K562 (cell line): ENCODE measurements at regions not wholly inside any gene's neighbourhood (a gene's known extent, or its start where the extent isn't known, plus 50 kb on each side); places are given as distances from the start of the nearest gene placed in this dataset.

Experiments used
- ATAC-seq: fragments of 200-7000 bp; cut with Tn5 transposase; 3 replicates; pipeline ENCODE4 v1.9.1; 2020; ENCODE audit warnings: moderate library complexity
- BruUV-seq: library from RNA; stranded (reverse); fragments of 400-500 nt; replicated peaks from 2 replicates; lab custom pipeline; 2021; lab: Mats Ljungman, UMichigan
- CTCF ChIA-PET: fragments of 300-600 bp; formaldehyde crosslinking; extraction: SDS; loops from one replicate; lab custom pipeline; 2021; ENCODE audit warnings: low intra/inter-chr PET ratio; lab: Yijun Ruan, JAX
- POLR2A ChIA-PET: fragments of 300-600, 350-650 bp; sonication (Branson Sonifier 250); formaldehyde crosslinking; extraction: SDS; loops from one replicate; lab custom pipeline; 2021; ENCODE audit warnings: antibody characterized with exemption, inconsistent platforms; lab: Yijun Ruan, JAX
- DNase-seq, 4 experiments: peaks; one replicate each; pipeline versions ENCODE4 v3.0.0 to v3.0.0-alpha.2; 2011 to 2018; ENCODE audit warnings: low spot score in 3 of 4, mixed read lengths in 3 of 4; ENCODE audit errors: extremely low read depth in 1 of 4
- FAIRE-seq: peaks from 2 replicates; lab custom pipeline; 2011; peaks lifted over from hg19 to GRCh38; lab: Jason Lieb, UNC
- H2AFZ ChIP-seq: 2 replicates; pipeline ENCODE4 v1.6.0; 2011; ENCODE audit warnings: low read depth, low read length, control low read depth, inconsistent platforms
- H3K27ac ChIP-seq: fragments of 200-600 bp; 3 replicates; pipeline ENCODE4 v1.8.0; 2011; ENCODE audit warnings: low read depth, mild to moderate bottlenecking, control low read depth, inconsistent platforms, low read length, moderate library complexity, mixed read lengths; ENCODE audit errors: extremely low read depth
- H3K27me3 ChIP-seq, 2 experiments: fragments of 300-600 bp in 1 of 2; 2 replicates in 1 of 2; 3 replicates in 1 of 2; pipeline versions ENCODE4 v1.6.0 to v1.8.0; 2011; ENCODE audit warnings: inconsistent platforms in 2 of 2, low read length in 2 of 2, mild to moderate bottlenecking in 1 of 2, mixed read lengths in 1 of 2, moderate library complexity in 1 of 2; ENCODE audit not compliant: control insufficient read depth in 2 of 2, insufficient read depth in 2 of 2
- H3K36me3 ChIP-seq: fragments of 300-600 bp; 3 replicates; pipeline ENCODE4 v1.8.0; 2011; ENCODE audit warnings: mild to moderate bottlenecking, low read length, inconsistent platforms; ENCODE audit not compliant: control insufficient read depth, insufficient read depth
- H3K4me1 ChIP-seq, 2 experiments: fragments of 200-600 bp in 1 of 2; replicated peaks in 1 of 2; 2 replicates in 1 of 2; 3 replicates in 1 of 2; pipeline versions ENCODE4 v1.5.1 to v1.8.0; 2011; ENCODE audit warnings: inconsistent platforms in 2 of 2, low read length in 2 of 2, mild to moderate bottlenecking in 1 of 2, mixed read lengths in 1 of 2, moderate library complexity in 1 of 2; ENCODE audit not compliant: control insufficient read depth in 2 of 2, insufficient read depth in 2 of 2
- H3K4me2 ChIP-seq: 2 replicates; pipeline ENCODE4 v1.6.1; 2011; ENCODE audit warnings: low read length, control low read depth, inconsistent platforms, mixed read lengths; ENCODE audit not compliant: insufficient read depth
- H3K4me3 ChIP-seq: fragments of 200-600 bp; sonication (generic), shearing (Covaris generic); 2 replicates; pipeline ENCODE4 v1.5.1; 2016; ENCODE audit warnings: control low read depth, inconsistent platforms
- H3K79me2 ChIP-seq: fragments of 200-600 bp; 3 replicates; pipeline ENCODE4 v1.8.0; 2011; ENCODE audit warnings: low read length, inconsistent platforms; ENCODE audit not compliant: control insufficient read depth, insufficient read depth
- H3K9ac ChIP-seq, 2 experiments: 2 replicates each; pipeline versions ENCODE4 v1.6.0 to v1.6.1; 2011; ENCODE audit warnings: low read depth in 2 of 2, low read length in 2 of 2, control low read depth in 1 of 2, inconsistent platforms in 1 of 2, mild to moderate bottlenecking in 1 of 2, mixed read lengths in 1 of 2; ENCODE audit not compliant: insufficient read depth in 1 of 2
- H3K9me1 ChIP-seq: one replicate; pipeline ENCODE4 v1.6.0; 2011; ENCODE audit warnings: inconsistent platforms, mild to moderate bottlenecking, low read length, moderate library complexity; ENCODE audit not compliant: control insufficient read depth, insufficient read depth
- H3K9me3 ChIP-seq: replicated peaks from 2 replicates; pipeline ENCODE4 v1.5.1; 2011; ENCODE audit warnings: low read depth, low read length, inconsistent platforms; ENCODE audit not compliant: control insufficient read depth, insufficient read depth
- H4K20me1 ChIP-seq: replicated peaks from 2 replicates; pipeline ENCODE4 v1.6.1; 2011; ENCODE audit warnings: low read length, inconsistent platforms, mixed read lengths; ENCODE audit not compliant: control insufficient read depth, insufficient read depth
- C11orf30 ChIP-seq: fragments of 450-650 bp; IDR thresholded peaks from 2 replicates; pipeline ENCODE4 v1.6.1; 2016; ENCODE audit warnings: low read depth, mild to moderate bottlenecking
- GABPB2 ChIP-seq: fragments of 250-450 bp; sonication (Bioruptor Pico); conservative IDR thresholded peaks from 2 replicates; pipeline ENCODE4 v1.5.1; 2021; ENCODE audit warnings: mild to moderate bottlenecking
- GATAD2A ChIP-seq: fragments of 450-650 bp; IDR thresholded peaks from 2 replicates; pipeline ENCODE4 v1.6.1; 2017
- KAT2B ChIP-seq: IDR thresholded peaks from one replicate; pipeline ENCODE4 v1.6.1; 2012; ENCODE audit warnings: low read depth, mild to moderate bottlenecking, control low read depth, inconsistent platforms, low read length, moderate library complexity
- MAFF ChIP-seq: IDR thresholded peaks from 2 replicates; pipeline ENCODE4 v1.6.1; 2012; ENCODE audit warnings: low read length, improper control_type of control experiment
- MCM7 ChIP-seq, 2 experiments: fragments of 450-650 bp; IDR thresholded peaks; 2 replicates each; pipeline ENCODE4 v1.6.1; 2016 to 2018
- NR0B1 ChIP-seq: fragments of 450-650 bp; IDR thresholded peaks from one replicate; pipeline ENCODE4 v1.6.1; 2018; ENCODE audit warnings: mild to moderate bottlenecking, moderate library complexity; ENCODE audit not compliant: partially characterized antibody
- PHB2 ChIP-seq: fragments of 450-650 bp; IDR thresholded peaks from 2 replicates; pipeline ENCODE4 v1.6.1; 2017; ENCODE audit warnings: low read depth
- RFX7 ChIP-seq: fragments of 250-450 bp; sonication (Bioruptor Pico); IDR thresholded peaks from 2 replicates; pipeline ENCODE4 v1.5.1; 2021; ENCODE audit warnings: mild to moderate bottlenecking
- TCF3 ChIP-seq: sonication (generic); formaldehyde crosslinking; IDR thresholded peaks from 2 replicates; pipeline ENCODE4 v1.4.0; 2020; ENCODE audit warnings: mild to moderate bottlenecking, missing genetic modification reagents
- VEZF1 ChIP-seq: fragments of 200-800 bp; sonication (Bioruptor generic); IDR thresholded peaks from 2 replicates; pipeline ENCODE4 v1.6.1; 2017; ENCODE audit warnings: missing genetic modification characterization, missing compliant biosample characterization
- ZNF316 ChIP-seq: fragments of 450-650 bp; IDR thresholded peaks from 2 replicates; pipeline ENCODE4 v1.6.1; 2016
- ZNF785 ChIP-seq: fragments of 250-450 bp; sonication (Bioruptor Pico); IDR thresholded peaks from 2 replicates; pipeline ENCODE4 v1.4.0; 2020; ENCODE audit warnings: mild to moderate bottlenecking
- WGBS: fragments of 100-300 bp; shearing (Covaris generic); methylation state at CpG from one replicate; pipeline ENCODE4 v1.1.6; 2016; ENCODE audit warnings: low coverage, mixed read lengths; ENCODE audit not compliant: insufficient coverage; ENCODE audit errors: missing lambda C conversion rate; 5-methylcytosine and 5-hydroxymethylcytosine counted together
- in situ Hi-C: fragments of 300-500 bp; cut with MboI; formaldehyde crosslinking; loops from 4 replicates; pipeline ENCODE4 v1.15.0; 2018; ENCODE audit warnings: inconsistent platforms, mixed read lengths
- intact Hi-C: fragments of 100-400 bp; cut with micrococcal nuclease; formaldehyde crosslinking; loops from 2 replicates; pipeline ENCODE4 v1.14.2; 2022
- TF ChIP-seq, protein P1 (sequence below): fragments of 450-650 bp; IDR thresholded peaks from 2 replicates; pipeline ENCODE4 v1.6.1; 2018; ENCODE audit warnings: mild to moderate bottlenecking, low read depth; ENCODE audit not compliant: partially characterized antibody

DNA sequence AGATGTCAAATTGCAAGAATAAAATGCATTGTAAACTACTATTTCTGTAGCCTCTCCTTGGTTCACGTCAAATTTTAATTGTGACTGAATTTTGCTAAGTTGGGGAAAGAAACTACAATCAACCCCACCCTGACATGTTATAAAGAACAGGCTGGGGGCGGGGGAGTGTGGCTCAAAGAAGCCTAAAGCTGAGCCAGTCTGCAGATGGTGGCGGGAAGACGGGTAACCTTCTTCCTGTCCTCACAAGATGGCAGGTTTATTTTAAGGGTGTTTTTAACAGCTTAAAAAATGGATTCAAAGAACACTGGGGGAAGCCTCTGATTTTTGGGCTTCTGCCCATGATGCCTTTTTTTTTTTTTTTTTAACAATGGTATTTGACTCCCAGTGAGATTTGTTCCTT is 68.5 kb upstream of the MELK start:
- DNase-seq = no peak

GRCh38 chr9:36503172-36504088 is 69.3 kb upstream of the MELK start:
- ATAC-seq = no peak
- in situ Hi-C loops = no loop called here
- BruUV-seq = no TSS peak
- H3K27me3 ChIP-seq = peaks cover 3 to 13% of the 10 kb centered on the region in 2 experiments; a peak in 2 of 5 replicates
- H4K20me1 ChIP-seq = no peaks in the 10 kb centered on the region
- no peak overlapping the region for H3K4me2 ChIP-seq
- ChIA-PET POLR2A (no interaction called here), CTCF (no interaction called here)
- no peaks in the 10 kb centered on the region for H3K9me3 ChIP-seq
- no peaks in the 10 kb centered on the region; a peak in 1 of 5 replicates for H3K4me1 ChIP-seq
- no peak overlapping the region for H3K4me3 ChIP-seq
- H3K9me1 ChIP-seq = no peaks in the 10 kb centered on the region
- 36% methylated on average over 6 of the region's 6 CpGs for WGBS
- no peaks in the 10 kb centered on the region for H3K79me2 ChIP-seq
- H2AFZ ChIP-seq = no peak overlapping the region
- no peak overlapping the region for H3K9ac ChIP-seq
- H3K27ac ChIP-seq = no peak overlapping the region
- DNase-seq = no peak
- H3K36me3 ChIP-seq = no peaks in the 10 kb centered on the region
- intact Hi-C loops = no loop called here
- FAIRE-seq = no peak
- no peak for TF ChIP-seq MCM7 (IDR thresholded peaks at IDR 0.05)
- no peak for TF ChIP-seq RFX7
- peak; percentile 66 for TF ChIP-seq C11orf30
- peak; percentile 76 for TF ChIP-seq ZNF316
- no peak for TF ChIP-seq NR0B1
- no peak for TF ChIP-seq VEZF1 (CRISPR knock-in tag)
- TF ChIP-seq PHB2 = no peak
- TF ChIP-seq, protein P1, sequence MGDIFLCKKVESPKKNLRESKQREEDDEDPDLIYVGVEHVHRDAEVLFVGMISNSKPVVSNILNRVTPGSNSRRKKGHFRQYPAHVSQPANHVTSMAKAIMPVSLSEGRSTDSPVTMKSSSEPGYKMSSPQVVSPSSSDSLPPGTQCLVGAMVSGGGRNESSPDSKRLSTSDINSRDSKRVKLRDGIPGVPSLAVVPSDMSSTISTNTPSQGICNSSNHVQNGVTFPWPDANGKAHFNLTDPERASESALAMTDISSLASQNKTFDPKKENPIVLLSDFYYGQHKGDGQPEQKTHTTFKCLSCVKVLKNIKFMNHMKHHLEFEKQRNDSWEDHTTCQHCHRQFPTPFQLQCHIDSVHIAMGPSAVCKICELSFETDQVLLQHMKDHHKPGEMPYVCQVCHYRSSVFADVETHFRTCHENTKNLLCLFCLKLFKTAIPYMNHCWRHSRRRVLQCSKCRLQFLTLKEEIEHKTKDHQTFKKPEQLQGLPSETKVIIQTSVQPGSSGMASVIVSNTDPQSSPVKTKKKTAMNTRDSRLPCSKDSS = no peak
- TF ChIP-seq MAFF = peak; percentile 69

More for the DNA sequence above, 68.5 kb upstream of the MELK start:
- POLR2A ChIA-PET = no interaction called here
- Histone ChIP-seq H3K27ac (no peak overlapping the region), H3K79me2 (no peaks in the 10 kb centered on the region), H3K9ac (no peak overlapping the region), H3K9me3 (no peaks in the 10 kb centered on the region), H4K20me1 (no peaks in the 10 kb centered on the region), H2AFZ (no peak overlapping the region), H3K36me3 (no peaks in the 10 kb centered on the region), H3K4me3 (no peak overlapping the region), H3K9me1 (no peaks in the 10 kb centered on the region), H3K27me3 (peaks cover under 1 to 13% of the 10 kb centered on the region in 2 experiments; a peak in 2 of 5 replicates)
- 49% methylated on average over 4 of the region's 4 CpGs for WGBS
- no peak for ATAC-seq
- in situ Hi-C loops = no loop called here
- intact Hi-C loops = no loop called here
- no peak for FAIRE-seq
- BruUV-seq = no TSS peak
- no peak for TF ChIP-seq GABPB2
- no peak for TF ChIP-seq KAT2B
- no peak for TF ChIP-seq TCF3 (CRISPR knock-in tag)
- no peak for TF ChIP-seq ZNF785
- no peak for TF ChIP-seq GATAD2A
- TF ChIP-seq, all 486 proteins: peak for 0
- no peak overlapping the region for H3K4me2 ChIP-seq
- H3K4me1 ChIP-seq = no peaks in the 10 kb centered on the region; a peak in 1 of 5 replicates
- CTCF ChIA-PET = interaction anchor here (0.7 kb wide), 1 partner anchor 1152 kb away, joined by 3 read pairs; no protein-coding TSS in a partner anchor
